OCI-M2 (cell line): ENCODE measurements at regions not wholly inside any gene's neighbourhood (a gene's known extent, or its start where the extent isn't known, plus 50 kb on each side); places are given as distances from the start of the nearest gene placed in this dataset.
"Not testable (repeated sequence)": the region's sequence is repeated elsewhere in the genome, so short reads cannot be mapped to it uniquely, and the experiment has no call there.

Experiments
- DNase-seq: peaks from one replicate; lab custom pipeline; 2025; ENCODE audit not compliant: unreplicated experiment; lab: John Stamatoyannopoulos, UW

- no peak for DNase-seq
Observed at GRCh38 chr10:61052469-61053205, 108.7 kb upstream of the RHOBTB1 start.

GRCh38 chr10:61051344-61051743 is 107.4 kb upstream of the RHOBTB1 start:
- no peak for DNase-seq

GRCh38 chr10:61050120-61050745 is 106.2 kb upstream of the RHOBTB1 start:
- DNase-seq = no peak

- DNase-seq = no peak
Observed at GRCh38 chr10:61049386-61049785, 105.4 kb upstream of the RHOBTB1 start.

GRCh38 chr10:61047788-61048560 is 104.0 kb upstream of the RHOBTB1 start:
- DNase-seq = no peak

- DNase-seq = no peak
Observed at GRCh38 chr10:61047081-61047480, 103.1 kb upstream of the RHOBTB1 start.

- DNase-seq = not testable (repeated sequence)
Observed at GRCh38 chr10:61045480-61045879, 101.5 kb upstream of the RHOBTB1 start.

GRCh38 chr10:61042533-61042932 is 98.5 kb upstream of the RHOBTB1 start:
- DNase-seq = no peak

GRCh38 chr10:61040399-61041016 is 96.5 kb upstream of the RHOBTB1 start:
- DNase-seq = no peak

- DNase-seq = no peak
Observed at GRCh38 chr10:61039868-61040267, 95.9 kb upstream of the RHOBTB1 start.

- not testable (repeated sequence) for DNase-seq
Observed at GRCh38 chr10:61037261-61037830, 93.4 kb upstream of the RHOBTB1 start.

GRCh38 chr10:61036148-61036547 is 92.2 kb upstream of the RHOBTB1 start:
- DNase-seq = not testable (repeated sequence)

- no peak for DNase-seq
Observed at GRCh38 chr10:61031341-61031740, 87.4 kb upstream of the RHOBTB1 start.

GRCh38 chr10:61029411-61029810 is 85.4 kb upstream of the RHOBTB1 start:
- DNase-seq = no peak

- DNase-seq = no peak
Observed at GRCh38 chr10:61028861-61029361, 84.9 kb upstream of the RHOBTB1 start.

- no peak for DNase-seq
Observed at GRCh38 chr10:61024856-61025201, 80.8 kb upstream of the RHOBTB1 start.

- DNase-seq = no peak
Observed at GRCh38 chr10:61024151-61024855, 80.3 kb upstream of the RHOBTB1 start.

GRCh38 chr10:61023053-61023452 is 79.1 kb upstream of the RHOBTB1 start:
- DNase-seq = no peak

- DNase-seq = no peak
Observed at GRCh38 chr10:61021926-61022325, 77.9 kb upstream of the RHOBTB1 start.

- no peak for DNase-seq
Observed at GRCh38 chr10:61020420-61021158, 76.6 kb upstream of the RHOBTB1 start.
